OCI-LY3 (cell line): ENCODE measurements at regions not wholly inside any gene's neighbourhood (a gene's known extent, or its start where the extent isn't known, plus 50 kb on each side); places are given as distances from the start of the nearest gene placed in this dataset.
A peak's percentile ranks its signal among the peaks of the same experiment; 100 is the strongest.

Experiments
- H2AFZ ChIP-seq: fragments of 200-600, 300-600 bp; shearing (Covaris generic); 2 replicates; pipeline ENCODE4 v1.6.0; 2014; ENCODE audit warnings: antibody characterized with exemption, low read depth, low read length
- H3K27ac ChIP-seq: fragments of 200-600, 300-600 bp; sonication (generic); 2 replicates; pipeline ENCODE4 v1.5.1; 2014; ENCODE audit warnings: mild to moderate bottlenecking, low read length, moderate library complexity, mixed read lengths
- H3K27me3 ChIP-seq: fragments of 200-600, 300-600 bp; sonication (generic); 2 replicates; pipeline ENCODE4 v1.6.1; 2014; ENCODE audit warnings: low read depth, low read length, mixed read lengths
- H3K36me3 ChIP-seq: fragments of 200-600, 300-600 bp; sonication (generic); replicated peaks from 2 replicates; pipeline ENCODE3; 2014; ENCODE audit warnings: low read depth, low read length, mixed read lengths
- H3K4me1 ChIP-seq: fragments of 300-600, 200-600 bp; sonication (generic); 2 replicates; pipeline ENCODE4 v1.6.1; 2014; ENCODE audit warnings: low read length, mixed read lengths
- H3K4me2 ChIP-seq: fragments of 200-600, 300-600 bp; sonication (generic); 2 replicates; pipeline ENCODE4 v1.6.1; 2014; ENCODE audit warnings: low read length, mixed read lengths
- H3K4me3 ChIP-seq: fragments of 300-600, 200-600 bp; sonication (generic); 2 replicates; pipeline ENCODE4 v1.5.1; 2014; ENCODE audit warnings: antibody characterized with exemption, mild to moderate bottlenecking, low read length, moderate library complexity
- H3K79me2 ChIP-seq: fragments of 300-600, 200-600 bp; shearing (Covaris generic); 2 replicates; pipeline ENCODE4 v1.6.1; 2014; ENCODE audit warnings: mild to moderate bottlenecking, low read length, mixed read lengths
- H3K9ac ChIP-seq: fragments of 300-600, 200-600 bp; shearing (Covaris generic); 2 replicates; pipeline ENCODE4 v1.6.0; 2014; ENCODE audit warnings: mild to moderate bottlenecking, low read length, moderate library complexity
- H3K9me3 ChIP-seq: fragments of 200-600, 300-600 bp; shearing (Covaris generic); 2 replicates; pipeline ENCODE4 v1.6.1; 2014; ENCODE audit warnings: low read length, mixed read lengths; ENCODE audit not compliant: insufficient read depth
- H4K20me1 ChIP-seq: fragments of 200-600, 300-600 bp; sonication (generic); 2 replicates; pipeline ENCODE4 v1.6.1; 2016; ENCODE audit warnings: low read length, mixed read lengths; ENCODE audit not compliant: insufficient read depth
- CTCF ChIP-seq: fragments of 200-600, 300-600 bp; sonication (generic); IDR thresholded peaks from 2 replicates; pipeline ENCODE4 v1.5.1; 2014; ENCODE audit warnings: antibody characterized with exemption, low read length, low read depth
- EZH2phosphoT487 ChIP-seq: fragments of 200-600 bp; shearing (Covaris generic); IDR thresholded peaks from 2 replicates; pipeline ENCODE4 v1.6.1; 2018; ENCODE audit warnings: antibody characterized with exemption, mixed run types, low read depth

DNA sequence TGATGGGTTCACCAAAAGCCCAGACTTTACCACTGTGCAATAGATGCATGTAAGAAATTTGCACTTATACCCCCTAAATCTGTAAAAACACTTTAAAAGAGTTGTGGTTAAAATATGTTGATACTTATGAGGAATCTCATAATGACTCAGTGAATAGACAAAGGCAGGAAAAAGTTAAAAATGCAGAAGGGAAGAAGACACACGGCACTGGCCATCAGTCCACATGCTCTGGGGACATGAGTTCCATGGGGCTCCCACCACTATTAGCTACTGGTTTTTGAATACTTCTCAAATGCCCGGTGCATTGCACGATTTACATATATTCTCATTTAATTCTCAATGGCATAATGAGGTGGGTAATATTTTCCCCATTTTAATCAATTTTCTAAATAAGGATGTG lies 59.3 kb upstream of the BLID start:
- no peak for TF ChIP-seq CTCF
- TF ChIP-seq EZH2phosphoT487 = no peak
- Histone ChIP-seq H3K4me2 (peak overlapping the region; percentile 44), H3K9me3 (no peaks in the 10 kb centered on the region), H3K9ac (no peak overlapping the region), H4K20me1 (no peaks in the 10 kb centered on the region), H3K4me3 (no peak overlapping the region), H3K27me3 (no peaks in the 10 kb centered on the region), H3K4me1 (peaks cover 27% of the 10 kb centered on the region), H3K79me2 (no peaks in the 10 kb centered on the region), H3K27ac (no peak overlapping the region), H3K36me3 (no peaks in the 10 kb centered on the region), H2AFZ (no peak overlapping the region)

GRCh38 chr11:122173587-122173986 lies 57.6 kb upstream of the BLID start:
- Histone ChIP-seq H3K27me3 (no peaks in the 10 kb centered on the region), H4K20me1 (no peaks in the 10 kb centered on the region), H3K9ac (no peak overlapping the region), H3K79me2 (no peaks in the 10 kb centered on the region), H3K4me2 (no peak overlapping the region), H3K4me3 (no peak overlapping the region), H3K9me3 (no peaks in the 10 kb centered on the region), H3K27ac (no peak overlapping the region), H2AFZ (no peak overlapping the region), H3K4me1 (peaks cover 22% of the 10 kb centered on the region), H3K36me3 (no peaks in the 10 kb centered on the region)
- no peak for TF ChIP-seq CTCF
- TF ChIP-seq EZH2phosphoT487 = no peak

DNA sequence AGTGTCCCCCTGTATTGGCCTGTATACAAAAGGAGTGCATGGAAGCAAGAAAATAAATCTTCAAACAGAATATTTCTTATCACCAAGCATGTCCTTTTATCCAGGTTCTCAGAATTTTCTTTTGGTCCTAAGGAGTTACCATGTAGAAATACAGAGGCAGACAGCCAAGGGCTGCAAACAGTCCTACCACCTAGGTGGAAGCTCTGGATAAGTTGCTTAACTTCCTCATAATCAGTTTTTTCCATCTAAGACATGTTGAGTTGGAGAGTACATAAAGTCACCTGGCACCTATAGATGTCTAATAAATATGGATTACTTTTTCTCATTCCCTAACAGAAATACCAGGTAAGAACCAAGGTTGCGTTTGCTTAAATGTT lies 57.0 kb upstream of the BLID start:
- Histone ChIP-seq H3K27me3 (no peaks in the 10 kb centered on the region), H3K27ac (no peak overlapping the region), H3K4me1 (peaks cover 16% of the 10 kb centered on the region), H3K4me3 (no peak overlapping the region), H4K20me1 (no peaks in the 10 kb centered on the region), H3K79me2 (no peaks in the 10 kb centered on the region), H2AFZ (no peak overlapping the region), H3K9ac (no peak overlapping the region), H3K4me2 (no peak overlapping the region), H3K9me3 (no peaks in the 10 kb centered on the region), H3K36me3 (no peaks in the 10 kb centered on the region)
- TF ChIP-seq CTCF (no peak), EZH2phosphoT487 (no peak)

- Histone ChIP-seq H3K4me1 (peaks cover 12% of the 10 kb centered on the region), H4K20me1 (no peaks in the 10 kb centered on the region), H3K9me3 (no peaks in the 10 kb centered on the region), H3K9ac (no peak overlapping the region), H3K36me3 (no peaks in the 10 kb centered on the region), H3K4me3 (no peak overlapping the region), H3K4me2 (no peak overlapping the region), H3K79me2 (no peaks in the 10 kb centered on the region), H2AFZ (no peak overlapping the region), H3K27me3 (no peaks in the 10 kb centered on the region), H3K27ac (no peak overlapping the region)
- TF ChIP-seq CTCF (no peak), EZH2phosphoT487 (no peak)
These were observed 56.5 kb upstream of the BLID start for GRCh38 chr11:122172352-122173073.
